ENCODE measurements at regions not wholly inside any gene's neighbourhood (a gene's known extent, or its start where the extent isn't known, plus 50 kb on each side); places are given as distances from the start of the nearest gene placed in this dataset.
A peak's percentile ranks its signal among the peaks of the same experiment; 100 is the strongest.

GRCh38 chr11:104803776-104804175 lies 94.5 kb downstream of the CASP12 start:
- H3K4me3 ChIP-seq = no peak overlapping the region
- no peaks in the 10 kb centered on the region for H3K36me3 ChIP-seq
- TF ChIP-seq POLR2A (IDR thresholded peaks at IDR 0.05) (no peak), POLR2AphosphoS5 (IDR thresholded peaks at IDR 0.05) (no peak), EP300 (IDR thresholded peaks at IDR 0.05) (no peak)
- TF ChIP-seq, protein P1, sequence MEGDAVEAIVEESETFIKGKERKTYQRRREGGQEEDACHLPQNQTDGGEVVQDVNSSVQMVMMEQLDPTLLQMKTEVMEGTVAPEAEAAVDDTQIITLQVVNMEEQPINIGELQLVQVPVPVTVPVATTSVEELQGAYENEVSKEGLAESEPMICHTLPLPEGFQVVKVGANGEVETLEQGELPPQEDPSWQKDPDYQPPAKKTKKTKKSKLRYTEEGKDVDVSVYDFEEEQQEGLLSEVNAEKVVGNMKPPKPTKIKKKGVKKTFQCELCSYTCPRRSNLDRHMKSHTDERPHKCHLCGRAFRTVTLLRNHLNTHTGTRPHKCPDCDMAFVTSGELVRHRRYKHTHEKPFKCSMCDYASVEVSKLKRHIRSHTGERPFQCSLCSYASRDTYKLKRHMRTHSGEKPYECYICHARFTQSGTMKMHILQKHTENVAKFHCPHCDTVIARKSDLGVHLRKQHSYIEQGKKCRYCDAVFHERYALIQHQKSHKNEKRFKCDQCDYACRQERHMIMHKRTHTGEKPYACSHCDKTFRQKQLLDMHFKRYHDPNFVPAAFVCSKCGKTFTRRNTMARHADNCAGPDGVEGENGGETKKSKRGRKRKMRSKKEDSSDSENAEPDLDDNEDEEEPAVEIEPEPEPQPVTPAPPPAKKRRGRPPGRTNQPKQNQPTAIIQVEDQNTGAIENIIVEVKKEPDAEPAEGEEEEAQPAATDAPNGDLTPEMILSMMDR (IDR thresholded peaks at IDR 0.05) = no peak
- H3K27ac ChIP-seq = no peak overlapping the region
- H3K9me3 ChIP-seq = no peaks in the 10 kb centered on the region
- no peak for ATAC-seq (ENCODE audit: low FRiP score in 2 of 2)
- DNase-seq = no peak
- WGBS, 2 donors = 59 to 68% methylated on average over 2 of the region's 2 CpGs
- no peaks in the 10 kb centered on the region for H3K27me3 ChIP-seq
- H3K4me1 ChIP-seq = peaks cover 0 to 3% (median 0%) of the 10 kb centered on the region in 4 donors

GRCh38 chr11:104799251-104799650 lies 99.0 kb downstream of the CASP12 start:
- Histone ChIP-seq H3K27ac (no peak overlapping the region), H3K9me3 (no peaks in the 10 kb centered on the region), H3K27me3 (no peaks in the 10 kb centered on the region), H3K4me1 (peaks cover 0 to 3% (median 0%) of the 10 kb centered on the region in 4 donors), H3K36me3 (no peaks in the 10 kb centered on the region), H3K4me3 (no peak overlapping the region)
- no peak for ATAC-seq (ENCODE audit: low FRiP score in 2 of 2)
- WGBS, 2 donors = 83 to 89% methylated on average over 1 of the region's 1 CpG
- DNase-seq = no peak
- no peak for TF ChIP-seq POLR2A (IDR thresholded peaks at IDR 0.05)
- no peak for TF ChIP-seq EP300 (IDR thresholded peaks at IDR 0.05)

DNA sequence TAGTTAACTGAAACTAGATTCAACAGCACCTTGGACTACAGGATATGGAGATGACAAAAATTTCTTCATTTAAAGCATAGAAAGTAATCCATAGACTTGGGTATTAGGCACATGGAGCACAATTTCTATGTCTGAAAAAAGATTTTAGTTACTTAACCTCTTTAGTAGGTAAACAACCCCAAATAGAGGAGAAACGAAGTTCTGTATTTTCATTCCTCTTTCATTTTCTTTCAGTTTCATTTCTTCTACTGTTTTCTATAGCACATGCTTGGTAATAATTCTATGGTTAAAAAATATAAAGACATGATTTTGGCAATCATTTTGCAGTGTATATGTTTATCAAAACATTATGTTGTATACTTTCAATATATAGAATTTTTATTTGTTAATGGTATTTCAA lies 99.5 kb downstream of the CASP12 start:
- 15 to 16% methylated on average over 1 of the region's 1 CpG for WGBS, 2 donors
- no peaks in the 10 kb centered on the region for H3K27me3 ChIP-seq
- no peaks in the 10 kb centered on the region for H3K9me3 ChIP-seq
- H3K27ac ChIP-seq = no peak overlapping the region
- H3K4me3 ChIP-seq = peak overlapping the region in 2 of 4 donors; percentile 11 to 21
- ATAC-seq (ENCODE audit: low FRiP score in 2 of 2) (no peak), DNase-seq (no peak)
- H3K4me1 ChIP-seq = peaks cover 0 to 3% (median 0%) of the 10 kb centered on the region in 4 donors
- TF ChIP-seq POLR2AphosphoS5 (IDR thresholded peaks at IDR 0.05) (no peak), EP300 (IDR thresholded peaks at IDR 0.05) (no peak), POLR2A (IDR thresholded peaks at IDR 0.05) (no peak)
- TF ChIP-seq, protein P1 (IDR thresholded peaks at IDR 0.05) = no peak
- no peaks in the 10 kb centered on the region for H3K36me3 ChIP-seq

- Histone ChIP-seq H3K27me3 (no peaks in the 10 kb centered on the region), H3K36me3 (no peaks in the 10 kb centered on the region), H3K4me3 (no peak overlapping the region), H3K4me1 (peaks cover 0 to 3% (median 0%) of the 10 kb centered on the region in 4 donors), H3K9me3 (no peaks in the 10 kb centered on the region), H3K27ac (no peak overlapping the region)
- no peak for TF ChIP-seq POLR2AphosphoS5 (IDR thresholded peaks at IDR 0.05)
- no peak for TF ChIP-seq POLR2A (IDR thresholded peaks at IDR 0.05)
- TF ChIP-seq, protein P1 (IDR thresholded peaks at IDR 0.05) = no peak
- no peak for TF ChIP-seq EP300 (IDR thresholded peaks at IDR 0.05)
- DNase-seq (no peak), ATAC-seq (ENCODE audit: low FRiP score in 2 of 2) (no peak)
Observed at GRCh38 chr11:104796301-104796700, 102.0 kb downstream of the CASP12 start.

GRCh38 chr11:104795501-104796213 lies 102.6 kb downstream of the CASP12 start:
- Histone ChIP-seq H3K27ac (no peak overlapping the region), H3K4me3 (no peak overlapping the region), H3K27me3 (no peaks in the 10 kb centered on the region), H3K4me1 (peaks cover 0 to 3% (median 0%) of the 10 kb centered on the region in 4 donors), H3K36me3 (no peaks in the 10 kb centered on the region), H3K9me3 (no peaks in the 10 kb centered on the region)
- WGBS, 2 donors = 92% methylated on average over 5 of the region's 5 CpGs
- DNase-seq (no peak), ATAC-seq (ENCODE audit: low FRiP score in 2 of 2) (no peak)
- no peak for TF ChIP-seq POLR2A (IDR thresholded peaks at IDR 0.05)

DNA sequence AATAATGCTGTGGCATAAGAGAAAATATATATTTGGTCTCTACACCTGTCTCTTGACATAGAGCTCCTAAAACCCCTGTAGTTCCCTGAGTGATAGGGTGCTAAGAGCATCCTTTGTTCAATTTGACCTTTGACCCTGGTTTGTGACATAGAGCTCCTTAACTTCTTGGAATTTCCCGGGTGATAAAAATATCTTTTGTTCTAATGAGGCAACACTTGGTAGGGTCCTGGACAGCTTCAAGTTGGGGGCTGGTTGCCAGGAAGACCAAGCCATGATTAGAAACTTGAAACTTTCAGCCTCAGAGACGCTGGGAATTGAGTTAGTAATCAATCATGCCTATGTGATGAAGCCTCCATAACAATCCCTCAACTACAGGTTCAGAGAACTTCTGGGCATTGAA lies 105.4 kb downstream of the CASP12 start:
- TF ChIP-seq, protein P1 (IDR thresholded peaks at IDR 0.05) = no peak
- TF ChIP-seq POLR2AphosphoS5 (IDR thresholded peaks at IDR 0.05) = no peak
- Histone ChIP-seq H3K27ac (no peak overlapping the region), H3K9me3 (no peaks in the 10 kb centered on the region), H3K4me1 (no peaks in the 10 kb centered on the region), H3K27me3 (no peaks in the 10 kb centered on the region), H3K4me3 (no peak overlapping the region), H3K36me3 (no peaks in the 10 kb centered on the region)
- ATAC-seq (ENCODE audit: low FRiP score in 2 of 2) (no peak), DNase-seq (no peak)
- 64 to 80% methylated on average over 2 of the region's 2 CpGs for WGBS, 2 donors

Measured in upper lobe of left lung (tissue), 6 donors.